Activated B cell treated with CpG ODN at 0.5 μM for 24 hours (primary cell): ENCODE measurements at regions not wholly inside any gene's neighbourhood (a gene's known extent, or its start where the extent isn't known, plus 50 kb on each side); places are given as distances from the start of the nearest gene placed in this dataset.

Experiments
- ATAC-seq: fragments of 200-7000 bp; cut with Tn5 transposase; one replicate; pipeline ENCODE4 v1.10.0; 2021; ENCODE audit warnings: low read depth, mild to moderate bottlenecking, moderate library complexity
- CTCF ChIA-PET: fragments of 350-600 bp; sonication (Branson Sonifier 250); formaldehyde crosslinking; loops from one replicate; lab custom pipeline; 2021; ENCODE audit warnings: antibody characterized with exemption; lab: Charles Lee
- POLR2A ChIA-PET: fragments of 350-600 bp; sonication (Branson Sonifier 250); formaldehyde crosslinking; loops from one replicate; lab custom pipeline; 2021; ENCODE audit warnings: antibody characterized with exemption; lab: Charles Lee
- DNase-seq: peaks from one replicate; pipeline ENCODE4 v3.0.0; 2022
- H3K27ac Mint-ChIP-seq: one replicate; pipeline ENCODE4 v1.8.0; 2020; ENCODE audit warnings: mixed read lengths
- H3K27me3 Mint-ChIP-seq: one replicate; pipeline ENCODE4 v1.8.0; 2021; ENCODE audit warnings: mixed read lengths
- H3K36me3 Mint-ChIP-seq: one replicate; pipeline ENCODE4 v1.8.0; 2021; ENCODE audit warnings: low read depth, mixed read lengths
- H3K4me1 Mint-ChIP-seq: one replicate; pipeline ENCODE4 v1.8.0; 2021; ENCODE audit warnings: mixed read lengths
- H3K4me3 Mint-ChIP-seq: one replicate; pipeline ENCODE4 v1.8.0; 2020; ENCODE audit warnings: mild to moderate bottlenecking, mixed read lengths
- H3K9me3 Mint-ChIP-seq: one replicate; pipeline ENCODE4 v1.8.0; 2020; ENCODE audit warnings: mixed read lengths
- intact Hi-C: fragments of 100-400 bp; cut with micrococcal nuclease; formaldehyde crosslinking; loops from one replicate; pipeline ENCODE4 v1.15.1; 2024
- TF ChIP-seq, protein P1 (sequence below): fragments of 200-600 bp; IDR thresholded peaks from one replicate; pipeline ENCODE4 v1.8.0; 2022; ENCODE audit warnings: antibody characterized with exemption, mild to moderate bottlenecking

DNA sequence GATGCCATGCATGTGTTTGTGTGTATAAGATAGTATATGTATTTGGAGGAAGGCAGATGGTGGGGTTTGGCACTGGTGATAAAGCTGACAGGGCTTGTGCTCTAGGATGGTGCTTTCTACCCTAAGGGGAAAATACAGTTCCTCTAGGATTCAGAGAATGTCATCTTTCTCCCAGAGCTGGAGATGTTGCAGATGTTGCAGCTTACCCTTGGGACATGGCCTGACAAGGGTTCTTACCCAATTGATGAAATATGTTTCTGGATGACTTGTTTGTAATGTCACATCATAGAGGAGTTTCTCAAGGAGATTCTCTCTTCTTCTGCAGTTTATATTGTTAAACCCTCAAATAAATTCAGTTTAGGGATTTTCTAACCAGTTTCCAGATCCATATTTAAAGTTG, 52.5 kb upstream of the PITX2 start:
- POLR2A ChIA-PET: no interaction called here
- Mint-ChIP-seq H3K27ac (no peak overlapping the region), H3K4me1 (no peaks in the 10 kb centered on the region), H3K9me3 (no peaks in the 10 kb centered on the region), H3K4me3 (no peak overlapping the region), H3K27me3 (peaks cover 5% of the 10 kb centered on the region), H3K36me3 (no peaks in the 10 kb centered on the region)
- no peak for DNase-seq
- TF ChIP-seq, protein P1, sequence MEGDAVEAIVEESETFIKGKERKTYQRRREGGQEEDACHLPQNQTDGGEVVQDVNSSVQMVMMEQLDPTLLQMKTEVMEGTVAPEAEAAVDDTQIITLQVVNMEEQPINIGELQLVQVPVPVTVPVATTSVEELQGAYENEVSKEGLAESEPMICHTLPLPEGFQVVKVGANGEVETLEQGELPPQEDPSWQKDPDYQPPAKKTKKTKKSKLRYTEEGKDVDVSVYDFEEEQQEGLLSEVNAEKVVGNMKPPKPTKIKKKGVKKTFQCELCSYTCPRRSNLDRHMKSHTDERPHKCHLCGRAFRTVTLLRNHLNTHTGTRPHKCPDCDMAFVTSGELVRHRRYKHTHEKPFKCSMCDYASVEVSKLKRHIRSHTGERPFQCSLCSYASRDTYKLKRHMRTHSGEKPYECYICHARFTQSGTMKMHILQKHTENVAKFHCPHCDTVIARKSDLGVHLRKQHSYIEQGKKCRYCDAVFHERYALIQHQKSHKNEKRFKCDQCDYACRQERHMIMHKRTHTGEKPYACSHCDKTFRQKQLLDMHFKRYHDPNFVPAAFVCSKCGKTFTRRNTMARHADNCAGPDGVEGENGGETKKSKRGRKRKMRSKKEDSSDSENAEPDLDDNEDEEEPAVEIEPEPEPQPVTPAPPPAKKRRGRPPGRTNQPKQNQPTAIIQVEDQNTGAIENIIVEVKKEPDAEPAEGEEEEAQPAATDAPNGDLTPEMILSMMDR: no peak
- intact Hi-C loops: no loop called here
- ATAC-seq: no peak
- CTCF ChIA-PET: no interaction called here

DNA sequence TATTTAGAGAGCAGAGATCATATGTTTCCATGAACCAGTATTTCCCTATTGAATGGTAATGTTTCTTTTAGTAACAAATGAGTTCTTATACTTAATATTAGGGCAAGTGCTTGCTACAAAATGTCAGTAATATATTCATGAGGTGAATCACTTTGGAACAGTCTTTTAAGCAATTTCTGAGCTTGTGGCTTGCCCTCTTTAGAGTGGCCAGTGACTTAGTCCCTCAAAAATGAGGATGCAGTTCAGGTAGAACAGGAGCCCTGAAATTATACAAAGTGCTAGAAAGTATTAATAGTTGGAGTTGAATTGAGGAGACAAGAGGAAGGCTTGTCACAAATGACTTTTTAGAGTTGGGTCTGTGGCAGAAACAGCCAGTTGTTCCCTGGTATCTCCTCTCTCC, 53.4 kb upstream of the PITX2 start:
- Mint-ChIP-seq H3K4me1 (no peaks in the 10 kb centered on the region), H3K27ac (no peak overlapping the region), H3K4me3 (no peak overlapping the region), H3K9me3 (no peaks in the 10 kb centered on the region), H3K36me3 (no peaks in the 10 kb centered on the region), H3K27me3 (peaks cover 5% of the 10 kb centered on the region)
- CTCF ChIA-PET: no interaction called here
- intact Hi-C loops: no loop called here
- no peak for ATAC-seq
- DNase-seq: no peak
- TF ChIP-seq, protein P1: no peak
- POLR2A ChIA-PET: no interaction called here

DNA sequence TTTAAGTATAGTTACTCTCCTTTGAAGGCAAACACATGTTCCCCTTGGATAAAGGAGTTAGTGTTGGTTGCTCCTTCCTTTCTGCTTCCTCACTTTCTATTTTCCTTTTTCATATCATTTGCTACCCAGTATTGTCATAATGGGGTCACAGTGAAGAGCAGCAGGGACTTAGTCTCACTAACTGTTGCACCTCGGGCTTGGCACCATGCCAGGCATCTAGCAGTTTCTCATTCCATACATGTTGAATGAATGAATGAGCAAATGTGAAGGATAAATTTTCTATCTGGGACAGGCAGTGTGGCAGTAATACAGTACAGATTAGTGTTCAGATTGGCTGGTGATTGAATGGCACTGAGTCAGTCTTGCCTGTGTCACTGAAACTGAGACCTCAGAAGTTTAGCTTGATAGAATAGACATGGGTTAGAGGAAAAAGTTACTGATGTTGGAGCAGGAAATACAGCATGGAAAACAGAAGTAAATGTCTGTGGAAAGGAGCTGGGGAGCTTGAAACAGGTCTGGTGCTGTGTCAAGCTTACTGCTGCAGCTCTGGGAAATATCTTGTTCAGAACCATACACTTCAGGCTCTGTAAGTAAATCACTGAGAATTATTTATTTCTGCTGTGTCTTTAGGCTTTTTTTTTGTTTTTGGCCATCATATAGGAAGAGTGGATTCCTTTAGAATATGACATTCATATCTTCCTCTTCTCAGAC, 55.8 kb upstream of the PITX2 start:
- Mint-ChIP-seq H3K4me1 (no peaks in the 10 kb centered on the region), H3K4me3 (no peak overlapping the region), H3K36me3 (no peaks in the 10 kb centered on the region), H3K27me3 (peaks cover 5% of the 10 kb centered on the region), H3K9me3 (no peaks in the 10 kb centered on the region), H3K27ac (no peak overlapping the region)
- ChIA-PET CTCF (no interaction called here), POLR2A (no interaction called here)
- intact Hi-C loops: no loop called here
- DNase-seq (no peak), ATAC-seq (no peak)
- TF ChIP-seq, protein P1: no peak

DNA sequence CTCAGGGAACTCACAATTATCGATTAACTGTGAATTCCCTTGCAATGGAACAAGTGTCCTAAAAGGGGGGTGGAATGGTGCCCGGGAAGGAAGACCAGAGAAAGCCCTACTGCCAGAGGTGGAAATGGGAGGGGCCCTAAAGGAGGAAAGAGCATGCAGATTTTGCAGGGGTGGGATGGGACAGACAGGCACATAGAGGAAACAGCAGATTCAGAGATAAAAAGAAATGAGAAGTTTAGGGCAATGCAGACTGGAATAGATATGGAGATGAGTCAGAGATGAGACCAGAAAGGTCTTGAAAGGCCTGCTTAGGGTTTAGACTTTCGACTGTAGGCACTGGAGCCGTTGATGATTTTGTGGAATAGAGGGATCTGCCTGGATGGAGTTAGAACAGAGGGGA, 57.4 kb upstream of the PITX2 start:
- Mint-ChIP-seq H3K27me3 (peaks cover 5% of the 10 kb centered on the region), H3K27ac (no peak overlapping the region), H3K36me3 (no peaks in the 10 kb centered on the region), H3K4me3 (no peak overlapping the region), H3K4me1 (no peaks in the 10 kb centered on the region), H3K9me3 (no peaks in the 10 kb centered on the region)
- ChIA-PET POLR2A (no interaction called here), CTCF (no interaction called here)
- intact Hi-C loops: no loop called here
- TF ChIP-seq, protein P1: no peak
- ATAC-seq: no peak
- DNase-seq: no peak

DNA sequence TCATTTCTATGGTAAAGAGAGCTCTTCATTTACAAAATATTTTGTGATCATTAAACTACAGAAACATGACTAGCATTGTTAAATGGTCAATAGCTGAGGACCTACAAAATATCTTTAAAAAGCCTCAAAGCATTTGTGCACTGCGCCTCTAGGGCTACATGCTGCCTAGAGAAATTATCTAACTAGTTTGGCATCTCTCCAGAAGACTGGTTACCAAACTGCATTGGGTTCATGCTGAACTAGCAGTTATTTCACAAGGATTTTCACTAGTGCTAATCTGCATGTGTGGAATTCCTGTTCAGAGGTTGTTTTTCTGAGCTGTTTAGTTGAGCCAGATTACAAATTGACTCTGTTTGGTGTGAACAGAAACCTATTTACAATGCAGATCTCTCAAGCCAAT, 58.5 kb upstream of the PITX2 start:
- Mint-ChIP-seq H3K36me3 (no peaks in the 10 kb centered on the region), H3K9me3 (no peaks in the 10 kb centered on the region), H3K4me1 (no peaks in the 10 kb centered on the region), H3K4me3 (no peak overlapping the region), H3K27me3 (peaks cover 5% of the 10 kb centered on the region), H3K27ac (no peak overlapping the region)
- DNase-seq: no peak
- intact Hi-C loops: no loop called here
- ChIA-PET CTCF (no interaction called here), POLR2A (no interaction called here)
- no peak for ATAC-seq
- TF ChIP-seq, protein P1: no peak
